ENCODE measurements at regions not wholly inside any gene's neighbourhood (a gene's known extent, or its start where the extent isn't known, plus 50 kb on each side); places are given as distances from the start of the nearest gene placed in this dataset.
A peak's percentile ranks its signal among the peaks of the same experiment; 100 is the strongest.
"Not testable (repeated sequence)": the region's sequence is repeated elsewhere in the genome, so short reads cannot be mapped to it uniquely, and the experiment has no call there.

DNA sequence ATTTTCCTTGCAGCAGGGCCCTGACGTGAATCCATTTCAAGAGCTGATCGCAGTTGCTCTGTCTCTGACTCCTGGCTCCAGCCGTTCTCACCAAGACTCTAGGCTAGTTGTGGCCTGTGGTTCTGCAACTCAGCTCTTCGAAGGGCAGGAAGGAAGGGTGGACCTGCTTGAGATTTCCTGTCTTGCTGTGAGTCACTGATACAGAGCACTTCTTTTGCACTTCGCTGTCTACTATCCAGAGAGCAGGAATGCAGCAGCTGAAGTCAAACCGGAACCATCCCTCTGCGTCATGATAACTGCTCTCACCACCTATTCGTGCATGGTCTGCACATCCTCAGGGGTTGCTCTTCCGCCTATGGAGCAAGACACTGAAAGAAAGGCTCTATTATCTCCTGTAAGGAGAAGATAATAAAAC lies 59.7 kb downstream of the RAP2B start:
- DNase-seq (ENCODE audit: low spot score), result peak; percentile 95

GRCh38 chr3:153226877-153227276 lies 64.9 kb downstream of the RAP2B start:
- DNase-seq (ENCODE audit: low spot score), result not testable (repeated sequence)

GRCh38 chr3:153230427-153230826 lies 68.4 kb downstream of the RAP2B start:
- DNase-seq (ENCODE audit: low spot score), result not testable (repeated sequence)

DNA sequence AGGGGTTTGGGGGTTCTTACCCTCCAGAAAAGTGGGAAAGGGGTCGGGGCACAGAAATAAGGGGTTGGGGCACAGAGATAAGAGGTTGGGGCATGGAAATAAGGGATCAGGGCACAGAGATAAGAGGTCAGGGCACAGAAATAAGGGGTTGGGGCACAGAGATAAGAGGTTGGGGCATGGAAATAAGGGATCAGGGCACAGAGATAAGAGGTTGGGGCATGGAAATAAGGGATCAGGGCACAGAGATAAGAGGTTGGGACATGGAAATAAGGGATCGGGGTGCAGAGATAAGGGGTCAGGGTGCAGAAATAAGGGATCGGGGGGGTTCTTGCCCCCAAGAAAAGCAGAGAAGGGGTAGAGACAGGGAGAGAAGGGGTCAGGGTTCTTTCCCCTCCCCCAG lies 69.2 kb downstream of the RAP2B start:
- not testable (repeated sequence) for DNase-seq (ENCODE audit: low spot score)

GRCh38 chr3:153232050-153232752 lies 70.2 kb downstream of the RAP2B start:
- not testable (repeated sequence) for DNase-seq (ENCODE audit: low spot score)

DNA sequence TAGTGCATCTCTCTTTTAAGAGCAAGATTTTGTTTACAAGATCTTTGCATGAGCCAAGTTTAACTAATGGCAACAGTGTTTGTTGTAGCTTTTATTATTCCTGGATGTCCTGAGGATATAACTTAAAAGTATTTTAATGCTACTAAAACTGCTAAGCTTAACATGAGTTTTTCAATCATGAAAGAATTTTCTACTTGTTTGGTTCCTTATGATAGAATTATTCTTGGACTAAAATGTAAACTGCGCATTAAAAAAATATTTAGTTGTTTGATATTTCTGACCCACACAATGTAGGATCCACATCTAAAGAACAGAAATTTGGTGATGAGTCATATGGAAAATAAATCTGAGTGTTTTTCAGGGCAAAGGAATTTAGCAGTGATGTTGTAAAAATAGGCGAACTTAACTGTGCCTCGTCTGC lies 70.8 kb downstream of the RAP2B start:
- DNase-seq (ENCODE audit: low spot score), result no peak

DNA sequence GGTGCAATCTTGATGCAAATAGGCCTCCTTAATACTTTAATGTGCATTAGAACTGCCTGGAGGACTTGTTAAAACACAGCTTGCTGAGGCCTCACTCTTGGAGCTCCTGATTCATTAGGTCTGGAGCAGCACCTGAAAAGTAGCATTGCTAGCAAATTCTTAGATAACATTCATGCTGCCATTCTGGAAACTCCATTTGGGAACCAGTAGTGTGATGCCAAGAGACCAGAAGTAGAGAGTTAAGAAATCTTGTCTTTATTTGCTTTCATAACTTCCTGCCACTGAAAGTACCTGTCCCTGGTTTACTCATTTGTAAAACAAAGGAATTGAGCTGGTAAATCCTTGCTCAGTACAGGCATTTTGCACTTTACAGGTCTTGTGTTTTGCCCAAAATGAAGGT lies 72.0 kb downstream of the RAP2B start:
- no peak for DNase-seq (ENCODE audit: low spot score)

DNA sequence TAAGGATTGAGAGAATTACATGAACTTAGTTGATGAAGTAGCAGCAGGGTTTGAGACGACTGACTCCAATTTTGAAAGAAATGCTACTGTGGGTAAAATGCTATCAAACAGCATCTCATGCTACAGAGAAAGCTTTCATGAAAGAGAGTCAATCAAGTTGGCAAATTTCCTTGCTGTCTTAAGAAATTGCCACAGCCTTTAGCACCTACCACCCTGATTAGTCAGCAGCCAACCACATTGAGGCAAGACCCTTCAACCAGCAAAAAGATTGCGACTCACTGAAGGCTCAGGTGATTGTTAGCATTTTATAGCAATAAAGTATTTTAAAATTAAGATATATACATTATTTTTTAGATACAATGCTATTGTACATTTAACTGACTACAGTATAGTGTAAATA lies 80.9 kb downstream of the RAP2B start:
- peak; percentile 63 for DNase-seq (ENCODE audit: low spot score)

- DNase-seq (ENCODE audit: low spot score), result no peak
Observed at GRCh38 chr3:153244961-153245360, 82.9 kb downstream of the RAP2B start.

DNA sequence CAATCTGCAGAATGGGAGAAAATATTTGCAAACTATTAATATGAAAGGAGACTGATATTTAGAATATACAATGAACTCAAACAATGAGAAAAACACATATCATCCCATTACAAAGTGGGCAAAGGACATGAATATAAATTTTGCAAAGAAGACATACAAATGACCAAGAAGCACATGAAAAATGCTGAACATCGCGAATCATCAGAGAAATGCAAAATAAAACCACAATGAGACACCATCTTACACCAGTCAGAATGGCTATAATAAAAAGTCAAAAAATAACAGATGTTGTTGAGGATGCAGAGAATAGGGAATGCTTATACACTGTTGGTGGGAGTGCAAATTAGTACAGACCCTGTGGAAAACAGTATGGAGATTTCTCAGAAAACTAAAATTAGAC lies 83.6 kb downstream of the RAP2B start:
- no peak for DNase-seq (ENCODE audit: low spot score)

DNA sequence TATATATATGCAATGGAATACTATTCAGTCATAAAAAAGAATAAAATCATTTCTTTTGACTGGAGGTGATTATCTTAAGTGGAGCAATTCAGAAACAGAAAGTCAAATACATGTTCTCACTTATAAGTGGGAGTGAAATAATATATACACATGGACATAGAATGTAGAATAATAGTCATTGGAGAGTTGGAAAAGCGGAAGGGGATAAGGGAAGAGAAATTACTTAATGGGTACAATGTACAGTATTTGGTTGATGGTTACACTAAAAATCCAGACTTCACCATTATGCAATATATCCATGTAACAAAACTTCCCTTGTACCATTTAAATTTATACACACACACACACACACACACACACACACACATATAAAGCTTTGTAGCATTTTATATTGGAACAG lies 84.3 kb downstream of the RAP2B start:
- DNase-seq (ENCODE audit: low spot score), result no peak

DNA sequence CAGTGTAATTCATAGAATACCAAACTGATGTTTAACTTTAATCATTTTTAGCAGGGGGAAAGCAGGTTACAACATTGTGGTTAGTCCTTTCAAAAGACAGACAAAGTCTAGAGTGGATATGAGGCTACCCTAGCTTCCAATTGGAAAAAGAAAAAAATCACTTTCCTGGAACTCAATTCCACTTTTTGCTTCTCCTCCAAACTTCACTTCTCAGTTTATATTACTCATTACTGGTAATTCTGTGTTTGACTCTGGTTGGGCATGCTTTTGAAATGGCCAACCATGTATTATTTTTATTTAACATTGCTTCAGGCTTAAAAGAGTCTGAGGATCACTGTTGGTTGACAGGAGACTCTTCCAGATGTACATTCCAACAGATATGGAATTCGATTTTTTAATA lies 84.8 kb downstream of the RAP2B start:
- no peak for DNase-seq (ENCODE audit: low spot score)

DNA sequence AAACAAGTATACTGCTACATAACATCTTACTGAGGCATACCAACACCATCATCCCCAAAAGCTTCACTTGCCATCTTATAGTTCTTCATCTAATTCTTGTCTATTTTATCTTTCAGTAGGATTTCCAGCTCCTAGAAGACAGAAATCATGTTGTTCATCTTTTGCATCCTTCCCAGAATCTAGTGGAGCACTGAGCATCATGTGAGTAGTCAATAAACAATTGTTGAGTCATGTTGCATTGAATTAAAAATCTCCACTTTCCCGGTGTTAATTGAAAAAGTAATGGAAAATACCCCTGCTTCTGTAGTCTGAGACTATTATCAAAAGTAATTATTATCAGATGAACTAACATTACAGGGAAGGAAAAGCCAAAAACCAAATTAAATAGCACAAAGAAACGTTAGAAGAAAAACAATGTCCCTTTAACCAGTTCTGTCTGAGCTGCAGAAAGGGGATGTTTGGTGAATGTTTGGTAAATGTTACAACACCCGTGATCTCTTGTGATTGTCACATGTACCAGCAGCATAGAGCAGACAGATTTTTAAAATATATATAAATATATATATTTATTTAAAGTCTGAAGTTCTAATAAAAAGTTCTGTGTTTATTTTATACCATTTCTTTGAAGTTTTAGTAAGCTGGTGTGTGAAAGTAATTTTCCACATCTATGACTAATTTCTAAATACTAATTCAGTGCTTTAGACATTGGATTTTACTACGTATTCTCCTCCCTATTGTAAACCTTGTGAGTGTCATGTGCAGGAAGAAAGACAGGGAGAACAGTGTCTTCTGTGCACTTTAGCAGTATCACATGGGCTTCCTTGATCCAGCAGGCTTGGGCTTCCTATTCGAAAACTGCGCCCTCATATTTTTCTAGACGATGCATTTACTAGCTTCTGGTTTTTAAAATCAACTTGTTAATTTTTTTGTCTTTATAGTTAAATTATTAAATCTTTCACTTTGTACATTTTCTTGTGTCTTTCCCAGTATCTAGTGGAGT lies 85.6 kb downstream of the RAP2B start:
- no peak for DNase-seq (ENCODE audit: low spot score)

DNA sequence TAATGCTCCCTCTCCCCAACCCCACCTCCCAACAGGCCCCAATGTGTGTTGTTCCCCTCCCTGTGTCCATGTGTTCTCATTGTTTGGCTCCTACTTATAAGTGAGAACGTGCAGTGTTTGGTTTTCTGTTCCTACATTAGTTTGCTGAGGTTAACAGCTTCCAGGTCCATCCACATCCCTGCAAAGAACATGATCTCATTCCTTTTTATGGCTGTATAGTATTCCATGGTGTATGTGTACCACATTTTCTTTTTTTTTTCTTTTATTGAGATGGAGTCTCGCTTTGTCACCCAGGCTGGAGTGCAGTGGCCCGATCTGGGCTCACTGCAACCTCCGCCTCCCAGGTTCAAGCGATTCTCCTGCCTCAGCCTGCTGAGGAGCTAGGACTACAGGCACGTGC lies 86.8 kb downstream of the RAP2B start:
- not testable (repeated sequence) for DNase-seq (ENCODE audit: low spot score)

DNA sequence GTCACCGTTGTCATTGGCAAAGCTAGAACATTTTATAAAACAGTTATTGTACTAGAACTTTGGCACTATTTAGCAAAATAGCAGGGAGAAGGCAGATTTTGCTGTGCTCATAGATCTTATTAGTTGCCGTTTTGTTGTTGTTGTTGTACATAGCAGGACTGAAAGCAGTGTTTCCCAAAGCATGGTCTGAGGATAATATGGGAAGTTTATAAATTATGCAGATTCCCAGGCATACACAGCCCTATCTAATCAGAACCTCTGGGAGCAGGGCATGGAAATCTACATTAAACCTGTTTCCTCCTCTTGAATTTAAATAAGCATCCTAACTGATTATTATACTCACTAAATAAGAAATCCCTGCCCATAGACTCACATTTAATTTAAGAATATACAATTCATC lies 87.9 kb downstream of the RAP2B start:
- DNase-seq (ENCODE audit: low spot score), result no peak

GRCh38 chr3:153250446-153250845 lies 88.4 kb downstream of the RAP2B start:
- no peak for DNase-seq (ENCODE audit: low spot score)

- no peak for DNase-seq (ENCODE audit: low spot score)
Observed at GRCh38 chr3:153252963-153253362, 90.9 kb downstream of the RAP2B start.

DNA sequence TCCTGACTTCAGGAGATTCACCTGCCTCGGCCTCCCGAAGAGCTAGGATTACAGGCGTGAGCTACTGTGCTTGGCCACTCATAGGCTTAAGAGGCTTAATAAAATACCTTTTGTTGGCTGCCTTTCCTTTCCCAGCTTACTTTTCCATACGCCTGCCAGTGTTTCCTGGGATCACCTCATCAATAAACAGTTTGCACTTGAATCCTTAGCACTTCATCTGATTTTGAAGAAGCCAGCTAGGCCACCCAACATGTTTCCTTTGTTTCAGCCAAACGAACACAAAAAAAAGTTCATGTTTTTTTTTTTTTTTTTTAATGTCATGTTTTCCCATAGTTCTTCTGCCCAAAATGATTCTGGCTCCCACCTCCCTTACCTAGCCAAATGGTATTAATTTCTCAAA lies 92.3 kb downstream of the RAP2B start:
- no peak for DNase-seq (ENCODE audit: low spot score)

GRCh38 chr3:153257673-153258351 lies 95.8 kb downstream of the RAP2B start:
- no peak for DNase-seq (ENCODE audit: low spot score)

GRCh38 chr3:153259956-153260355 lies 97.9 kb downstream of the RAP2B start:
- no peak for DNase-seq (ENCODE audit: low spot score)

GRCh38 chr3:153260681-153261080 lies 98.7 kb downstream of the RAP2B start:
- no peak for DNase-seq (ENCODE audit: low spot score)

GRCh38 chr3:153266619-153267018 lies 104.6 kb downstream of the RAP2B start:
- DNase-seq (ENCODE audit: low spot score), result no peak

Data from CD4-positive, alpha-beta T cell treated with Interleukin-2 at 100 ng/mL for 4 hours (primary cell).